Suppressor macrophage (primary cell): ENCODE measurements at regions not wholly inside any gene's neighbourhood (a gene's known extent, or its start where the extent isn't known, plus 50 kb on each side); places are given as distances from the start of the nearest gene placed in this dataset.
"Not testable (repeated sequence)": the region's sequence is repeated elsewhere in the genome, so short reads cannot be mapped to it uniquely, and the experiment has no call there.

ENCODE experiments used
- DNase-seq, 4 experiments: peaks; one replicate each; pipeline ENCODE4 v3.0.0-alpha.2; 2020 to 2022

GRCh38 chr1:195740862-195741261, 867.4 kb downstream of the KCNT2 start:
- no peak for DNase-seq

- no peak for DNase-seq
These were observed 869.1 kb downstream of the KCNT2 start for GRCh38 chr1:195738966-195739650.

DNA sequence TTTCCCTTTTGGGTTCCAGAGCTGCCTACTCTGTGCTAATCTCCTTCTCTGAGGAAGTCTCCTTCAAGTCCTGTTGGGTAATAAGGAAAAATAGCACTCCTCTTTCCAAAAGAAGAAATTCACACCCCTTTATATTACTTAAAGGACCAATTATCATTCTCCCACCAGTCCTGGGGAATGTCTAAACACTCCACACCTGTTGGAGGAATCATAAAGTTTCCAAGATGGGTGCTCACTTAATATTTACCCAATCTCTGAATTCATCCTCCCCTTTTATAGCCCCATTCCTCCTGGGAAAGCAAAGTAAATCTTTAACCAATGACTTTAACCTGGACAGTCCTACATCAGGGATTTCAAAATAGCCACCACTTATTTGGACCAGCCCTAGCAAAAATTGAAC, 873.1 kb downstream of the KCNT2 start:
- DNase-seq: no peak

GRCh38 chr1:195733826-195734225, 874.4 kb downstream of the KCNT2 start:
- DNase-seq: peak in 3 of 4 experiments; percentile 10 to 37 (median 14)

- DNase-seq: no peak
These were observed 874.8 kb downstream of the KCNT2 start for GRCh38 chr1:195733408-195733807.

DNA sequence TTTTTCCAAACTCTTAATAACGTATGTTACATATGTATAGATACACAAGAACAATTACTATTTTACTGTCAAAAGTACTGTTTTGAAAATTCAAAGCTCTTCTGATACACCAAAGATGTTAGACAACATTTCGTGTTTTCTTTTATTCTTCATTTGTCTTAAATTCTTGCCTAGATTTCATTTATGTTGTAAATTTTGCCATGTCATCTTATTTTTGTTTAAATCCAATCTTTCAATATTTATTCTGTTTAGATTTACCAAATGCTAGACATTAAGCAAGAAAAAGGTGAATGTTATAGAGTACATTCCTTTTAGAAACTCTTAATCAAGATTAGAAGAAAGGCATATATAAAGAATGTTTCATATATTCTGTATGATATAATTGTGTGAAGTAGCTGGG, 876.9 kb downstream of the KCNT2 start:
- no peak for DNase-seq

GRCh38 chr1:195723796-195724194, 884.4 kb downstream of the KCNT2 start:
- DNase-seq: no peak

- DNase-seq: not testable (repeated sequence)
These were observed 885.1 kb downstream of the KCNT2 start for GRCh38 chr1:195722852-195723795.

DNA sequence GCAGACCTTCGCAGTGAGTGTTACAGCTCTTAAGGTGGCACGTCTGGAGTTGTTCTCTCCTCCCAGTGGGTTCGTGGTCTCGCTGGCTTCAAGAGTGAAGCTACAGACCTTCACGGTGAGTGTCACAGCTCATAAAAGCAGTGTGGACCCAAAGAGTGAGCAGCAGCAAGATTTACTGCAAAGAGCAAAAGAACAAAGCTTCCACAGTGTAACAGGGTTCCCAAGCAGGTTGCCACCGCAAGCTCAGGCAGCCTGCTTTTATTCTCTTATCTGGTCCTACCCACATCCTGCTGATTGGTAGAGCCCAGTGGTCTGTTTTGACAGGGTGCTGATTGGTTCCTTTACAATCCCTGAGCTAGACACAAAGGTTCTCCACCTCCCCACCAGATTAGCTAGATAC, 886.1 kb downstream of the KCNT2 start:
- not testable (repeated sequence) for DNase-seq

DNA sequence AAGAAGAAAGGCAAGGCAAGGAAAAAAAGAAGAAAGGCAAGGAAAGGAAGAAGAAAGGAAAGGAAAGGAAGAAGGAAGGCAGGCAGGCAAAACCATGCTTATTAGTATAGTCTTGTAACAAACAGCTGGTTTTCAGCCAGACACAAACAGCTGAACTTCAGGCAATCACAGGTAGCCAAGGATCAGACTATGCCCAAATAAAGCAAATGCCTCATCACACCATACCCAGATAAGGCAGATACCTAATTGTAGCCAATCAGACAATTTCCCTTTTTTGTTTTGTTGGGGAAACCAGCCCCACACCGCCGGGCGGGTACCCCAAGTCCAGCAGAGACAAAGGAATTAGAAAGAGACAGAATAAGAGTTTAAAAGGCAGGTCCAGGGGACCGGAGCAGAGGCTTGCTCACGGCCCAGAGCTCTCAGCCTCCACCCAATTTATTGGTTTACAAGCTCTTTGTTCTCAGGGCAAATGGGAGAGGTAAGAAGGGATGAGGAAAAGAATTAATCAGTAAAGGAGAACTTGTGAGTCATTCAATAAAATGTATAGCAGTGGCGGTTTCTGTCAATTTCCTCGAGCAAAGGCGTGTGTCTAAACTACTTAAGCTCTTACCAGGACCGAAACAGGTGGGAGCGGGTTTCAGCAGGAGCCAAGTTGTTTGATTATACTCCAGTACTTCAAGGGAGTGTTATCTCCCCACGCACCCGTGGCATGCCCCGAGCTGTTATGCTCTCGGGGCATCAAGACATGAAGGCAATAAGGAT, 886.8 kb downstream of the KCNT2 start:
- DNase-seq: no peak

DNA sequence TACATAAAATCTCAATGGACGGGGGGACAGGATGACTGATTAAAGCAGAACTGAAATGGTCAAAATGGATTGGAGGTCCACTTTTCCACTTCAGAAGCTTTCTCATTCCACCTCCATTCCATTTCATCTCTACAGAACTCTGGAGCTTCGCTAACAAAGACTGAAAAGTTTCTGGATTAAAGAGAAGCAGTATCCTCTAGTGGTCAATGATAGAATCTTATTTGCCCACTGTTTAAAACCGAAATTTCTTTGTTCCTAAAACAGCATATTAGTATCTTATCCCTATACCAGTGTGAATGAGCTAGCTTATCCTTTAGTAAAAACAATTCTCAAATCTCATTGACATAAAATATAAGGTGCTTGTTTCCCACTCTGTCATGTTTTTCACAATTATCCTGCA, 890.6 kb downstream of the KCNT2 start:
- no peak for DNase-seq

DNA sequence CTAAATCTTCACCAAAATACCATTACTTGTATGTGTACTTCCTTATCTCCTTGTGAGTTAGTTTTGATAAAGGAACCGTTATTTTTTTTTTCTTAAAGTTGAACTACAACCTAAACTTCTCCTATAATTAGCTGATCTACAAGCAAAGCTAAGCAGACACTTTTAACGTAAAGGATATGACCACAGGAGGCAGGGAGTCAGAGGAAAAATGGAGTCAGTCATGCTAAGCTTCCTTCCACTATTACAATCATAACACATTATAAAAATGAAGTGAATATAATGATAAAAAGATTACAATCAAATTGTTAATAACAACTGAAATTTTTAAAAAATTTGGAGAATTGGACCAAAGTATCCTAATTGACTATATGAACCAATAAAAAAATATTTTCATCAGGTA, 892.6 kb downstream of the KCNT2 start:
- DNase-seq: no peak

- peak in 2 of 4 experiments; percentile 15 to 18 for DNase-seq
These were observed 894.0 kb downstream of the KCNT2 start for GRCh38 chr1:195714248-195714647.

GRCh38 chr1:195709821-195710220, 898.4 kb downstream of the KCNT2 start:
- DNase-seq: peak in 3 of 4 experiments; percentile 17 to 38 (median 17)

DNA sequence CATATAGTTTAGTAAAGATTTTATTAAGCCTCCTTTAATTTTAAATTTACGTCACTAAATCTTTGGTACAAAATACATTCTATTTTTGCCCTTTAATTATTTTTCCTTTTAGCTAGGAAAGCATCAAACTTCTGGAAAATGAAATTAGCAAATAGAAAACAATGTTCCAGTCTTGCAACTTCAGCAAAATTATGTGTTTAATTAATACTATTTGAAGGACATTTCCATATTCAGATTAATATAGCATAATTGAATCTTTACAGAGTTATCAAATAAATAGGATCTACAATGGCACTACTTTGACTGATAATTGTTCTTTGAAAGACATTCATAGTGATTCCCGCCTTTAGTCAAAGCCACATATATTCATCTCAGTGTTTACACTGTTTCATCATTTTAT, 904.2 kb downstream of the KCNT2 start:
- DNase-seq: no peak

GRCh38 chr1:195701149-195701548, 907.1 kb downstream of the KCNT2 start:
- DNase-seq: no peak

DNA sequence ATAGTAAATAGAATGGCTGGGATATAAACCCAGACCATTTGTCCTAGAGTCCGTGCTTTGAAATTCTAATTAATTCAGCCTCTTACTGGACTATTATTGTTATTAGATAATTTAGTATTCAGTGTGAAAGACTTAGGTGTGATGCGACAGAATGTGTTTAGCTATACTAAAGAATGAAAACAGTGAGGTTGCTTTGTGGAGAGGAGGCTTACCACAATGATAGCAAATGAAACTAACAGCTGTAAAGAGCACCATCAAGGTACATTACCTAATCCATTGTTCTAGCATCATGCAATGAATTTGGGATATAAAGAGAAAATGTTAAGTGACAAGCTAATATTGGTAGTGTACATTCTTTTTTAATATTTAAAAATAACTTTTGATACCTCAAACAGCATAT, 911.1 kb downstream of the KCNT2 start:
- no peak for DNase-seq

DNA sequence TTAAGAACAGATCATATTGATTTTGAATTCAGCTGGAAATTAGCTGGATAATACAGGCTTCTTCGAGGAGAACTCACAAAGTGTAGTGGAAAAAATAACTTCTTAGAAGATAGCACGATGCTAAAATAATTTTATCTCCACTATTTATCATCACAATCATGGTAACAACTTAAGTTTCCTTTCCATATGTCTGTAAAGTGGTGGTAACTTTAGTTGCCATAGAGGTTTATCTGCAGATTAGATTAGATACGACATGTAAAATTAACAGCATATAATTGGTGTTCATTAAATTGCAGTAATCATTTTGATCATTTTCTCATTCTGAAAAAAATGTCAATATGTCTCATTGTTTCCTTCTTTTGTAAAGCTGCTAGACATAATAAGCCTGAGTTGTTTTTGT, 921.5 kb downstream of the KCNT2 start:
- no peak for DNase-seq

- no peak for DNase-seq
These were observed 943.6 kb downstream of the KCNT2 start for GRCh38 chr1:195664628-195665027.

DNA sequence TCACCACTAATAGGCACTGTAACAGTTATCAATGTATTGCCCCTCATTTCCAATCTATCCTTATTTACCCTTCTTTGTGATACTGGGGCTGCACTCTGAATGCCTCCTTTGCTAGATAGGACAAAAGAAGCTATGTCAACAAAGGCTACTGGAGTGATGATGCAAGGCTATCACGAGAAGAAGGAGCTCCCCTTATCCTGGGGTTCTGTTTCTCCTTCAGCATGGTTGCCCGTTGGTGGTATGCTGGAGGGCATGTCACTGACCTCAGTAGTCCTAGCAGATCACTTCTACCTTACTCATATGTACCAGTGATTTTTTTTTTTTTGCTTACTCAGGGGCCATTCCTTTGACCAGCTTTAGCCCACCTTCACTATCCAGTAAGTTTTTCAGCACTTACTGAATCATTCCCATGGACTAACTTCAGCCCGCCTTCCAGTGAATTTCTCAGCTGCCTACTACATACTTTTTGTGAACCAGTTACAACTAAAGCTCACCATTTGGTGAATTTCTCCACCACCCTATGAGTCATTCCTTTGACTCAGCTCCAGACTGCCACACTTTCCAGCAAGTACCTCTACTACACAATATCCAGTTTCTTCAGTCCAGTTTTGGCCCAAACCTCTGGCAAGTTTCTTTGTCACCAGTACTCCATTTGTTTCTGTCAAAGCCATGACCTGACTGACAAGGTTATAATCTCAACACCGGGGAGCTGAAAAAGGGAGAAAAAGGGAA, 944.5 kb downstream of the KCNT2 start:
- peak in 2 of 4 experiments; percentile 1 to 2 for DNase-seq

GRCh38 chr1:195656780-195657179, 951.5 kb downstream of the KCNT2 start:
- DNase-seq: no peak

DNA sequence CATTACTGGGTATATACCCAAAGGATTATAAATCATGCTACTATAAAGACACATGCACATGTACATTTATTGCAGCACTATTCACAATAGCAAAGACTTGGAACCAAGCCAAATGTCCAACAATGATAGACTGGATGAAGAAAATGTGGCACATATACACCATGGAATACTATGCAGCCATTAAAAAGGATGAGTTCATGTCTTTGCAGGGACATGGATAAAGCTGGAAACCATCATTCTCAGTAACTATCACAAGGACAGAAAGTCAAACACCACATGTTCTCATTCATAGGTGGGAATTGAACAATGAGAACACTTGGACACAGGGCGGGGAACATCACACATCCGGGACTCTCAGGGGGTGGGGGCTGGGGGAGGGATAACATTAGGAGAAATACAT, 959.4 kb downstream of the KCNT2 start:
- not testable (repeated sequence) for DNase-seq
